GM23248 (cell line): ENCODE measurements at regions not wholly inside any gene's neighbourhood (a gene's known extent, or its start where the extent isn't known, plus 50 kb on each side); places are given as distances from the start of the nearest gene placed in this dataset.

Experiments used
- EZH2 ChIP-seq: fragments of 200-600 bp; sonication (generic); IDR thresholded peaks from 2 replicates; pipeline ENCODE4 v1.6.1; 2018; ENCODE audit warnings: antibody characterized with exemption, mild to moderate bottlenecking; ENCODE audit not compliant: insufficient read depth, poor library complexity, severe bottlenecking
- EZH2phosphoT487 ChIP-seq: fragments of 200-600 bp; sonication (generic); IDR thresholded peaks from 2 replicates; pipeline ENCODE4 v1.6.1; 2018; ENCODE audit warnings: antibody characterized with exemption, moderate library complexity, mild to moderate bottlenecking, low read depth; ENCODE audit not compliant: insufficient read depth

DNA sequence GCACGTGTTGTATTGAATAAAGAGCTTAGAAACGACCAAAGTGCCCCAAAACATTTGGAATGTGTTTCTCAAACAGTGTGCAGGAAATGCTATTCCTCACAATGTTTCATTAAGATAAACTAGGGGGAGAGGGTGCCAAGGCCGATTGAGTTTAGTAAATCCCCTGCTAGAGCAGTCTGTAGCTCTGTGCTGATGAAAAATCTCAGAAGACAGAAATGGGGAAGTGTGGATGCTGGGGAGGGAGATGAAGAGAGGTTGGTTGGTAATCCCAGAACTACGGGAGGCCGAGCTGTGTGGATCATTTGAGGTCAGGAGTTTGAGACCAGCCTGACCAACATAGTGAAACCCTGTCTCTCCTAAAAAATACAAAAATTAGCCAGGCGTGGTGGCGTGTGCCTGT, 121.2 kb downstream of the FOXB1 start:
- TF ChIP-seq EZH2 (no peak), EZH2phosphoT487 (no peak)
